H9 (cell line): ENCODE measurements at regions not wholly inside any gene's neighbourhood (a gene's known extent, or its start where the extent isn't known, plus 50 kb on each side); places are given as distances from the start of the nearest gene placed in this dataset.

ENCODE experiments used
- DNase-seq: peaks from one replicate; pipeline ENCODE4 v3.0.0-alpha.2; 2017
- H2AFZ ChIP-seq: one replicate; pipeline ENCODE4 v1.6.1; 2013; ENCODE audit warnings: mild to moderate bottlenecking, low read length, control low read depth, moderate library complexity
- H2AK5ac ChIP-seq: 2 replicates; pipeline ENCODE4 v1.6.1; 2013; ENCODE audit warnings: low read length, control low read depth, mixed read lengths; ENCODE audit not compliant: insufficient read length
- H2BK120ac ChIP-seq: one replicate; pipeline ENCODE4 v1.6.1; 2013; ENCODE audit warnings: low read depth, mild to moderate bottlenecking, low read length, control low read depth, inconsistent platforms; ENCODE audit not compliant: poor library complexity, severe bottlenecking
- H2BK12ac ChIP-seq: 2 replicates; pipeline ENCODE4 v1.6.1; 2013; ENCODE audit warnings: low read length, control low read depth, mixed read lengths, low read depth; ENCODE audit not compliant: insufficient read length
- H2BK15ac ChIP-seq: 2 replicates; pipeline ENCODE4 v1.6.1; 2013; ENCODE audit warnings: low read depth, low read length, control low read depth
- H2BK20ac ChIP-seq: one replicate; pipeline ENCODE4 v1.6.1; 2013; ENCODE audit warnings: low read depth, mild to moderate bottlenecking, low read length, control low read depth, inconsistent platforms; ENCODE audit not compliant: poor library complexity, severe bottlenecking
- H2BK5ac ChIP-seq: 2 replicates; pipeline ENCODE4 v1.6.1; 2013; ENCODE audit warnings: low read length, control low read depth, mixed read lengths; ENCODE audit not compliant: insufficient read length
- H3K14ac ChIP-seq: 2 replicates; pipeline ENCODE4 v1.6.1; 2013; ENCODE audit warnings: low read length, control low read depth; ENCODE audit not compliant: insufficient read depth
- H3K18ac ChIP-seq: 2 replicates; pipeline ENCODE4 v1.6.1; 2013; ENCODE audit warnings: low read depth, mild to moderate bottlenecking, mixed read lengths, low read length, control low read depth; ENCODE audit not compliant: insufficient read length
- H3K23ac ChIP-seq: 2 replicates; pipeline ENCODE4 v1.6.1; 2013; ENCODE audit warnings: low read length, control low read depth, mixed read lengths, low read depth; ENCODE audit not compliant: insufficient read length
- H3K23me2 ChIP-seq: 2 replicates; pipeline ENCODE4 v1.6.1; 2013; ENCODE audit warnings: low read depth, mild to moderate bottlenecking, mixed read lengths, low read length, control low read depth; ENCODE audit not compliant: insufficient read length, poor library complexity, severe bottlenecking
- H3K27ac ChIP-seq: 2 replicates; pipeline ENCODE4 v1.5.1; 2013; ENCODE audit warnings: low read length, control low read depth, mixed read lengths, low read depth; ENCODE audit not compliant: insufficient read length
- H3K27me3 ChIP-seq: 2 replicates; pipeline ENCODE4 v1.6.1; 2013; ENCODE audit warnings: low read length, control low read depth, inconsistent platforms; ENCODE audit not compliant: insufficient read depth
- H3K4ac ChIP-seq: 2 replicates; pipeline ENCODE4 v1.6.1; 2013; ENCODE audit warnings: low read depth, mild to moderate bottlenecking, control low read depth, inconsistent platforms, low read length, moderate library complexity
- H3K4me1 ChIP-seq: 2 replicates; pipeline ENCODE4 v1.6.1; 2013; ENCODE audit warnings: low read length, control low read depth, inconsistent platforms; ENCODE audit not compliant: insufficient read depth
- H3K4me2 ChIP-seq: 2 replicates; pipeline ENCODE4 v1.6.1; 2013; ENCODE audit warnings: low read length, control low read depth, mixed read lengths; ENCODE audit not compliant: insufficient read length, insufficient read depth
- H3K56ac ChIP-seq: 2 replicates; pipeline ENCODE4 v1.6.1; 2013; ENCODE audit warnings: low read depth, mild to moderate bottlenecking, mixed read lengths, low read length, control low read depth; ENCODE audit not compliant: insufficient read length
- H3K79me1 ChIP-seq: 2 replicates; pipeline ENCODE4 v1.6.1; 2013; ENCODE audit warnings: low read depth, mild to moderate bottlenecking, moderate library complexity, low read length, control low read depth, inconsistent platforms; ENCODE audit not compliant: insufficient read depth, poor library complexity, severe bottlenecking
- H3K79me2 ChIP-seq: 2 replicates; pipeline ENCODE4 v1.6.1; 2013; ENCODE audit warnings: low read length, control low read depth, inconsistent platforms; ENCODE audit not compliant: insufficient read depth
- H3K9ac ChIP-seq: 2 replicates; pipeline ENCODE4 v1.6.1; 2013; ENCODE audit warnings: low read length, control low read depth, mixed read lengths; ENCODE audit not compliant: insufficient read length; ENCODE audit errors: extremely low read depth
- H3K9me3 ChIP-seq: one replicate; pipeline ENCODE4 v1.6.1; 2013; ENCODE audit warnings: low read depth, low read length, inconsistent platforms; ENCODE audit not compliant: control insufficient read depth
- H3T11ph ChIP-seq: one replicate; pipeline ENCODE4 v1.6.1; 2013; ENCODE audit warnings: mild to moderate bottlenecking, low read length, control low read depth, inconsistent platforms
- H4K20me1 ChIP-seq: one replicate; pipeline ENCODE4 v1.6.1; 2013; ENCODE audit not compliant: control insufficient read depth, insufficient read length, insufficient read depth
- H4K5ac ChIP-seq: 2 replicates; pipeline ENCODE4 v1.6.1; 2013; ENCODE audit warnings: low read depth, mild to moderate bottlenecking, mixed read lengths, low read length, control low read depth; ENCODE audit not compliant: insufficient read length
- H4K8ac ChIP-seq: replicated peaks from 2 replicates; pipeline ENCODE4 v1.6.1; 2013; ENCODE audit warnings: low read length, control low read depth, mixed read lengths, low read depth; ENCODE audit not compliant: insufficient read length
- H4K91ac ChIP-seq: 2 replicates; pipeline ENCODE4 v1.6.1; 2013; ENCODE audit warnings: low read depth, mild to moderate bottlenecking, moderate library complexity, mixed read lengths, low read length, control low read depth; ENCODE audit not compliant: insufficient read length
- H3K27ac Mint-ChIP-seq, 3 experiments: 2 replicates in 2 of 3; 3 replicates in 1 of 3; pipeline ENCODE4 v1.8.0; 2020 to 2021; ENCODE audit warnings: mixed read lengths in 3 of 3, mild to moderate bottlenecking in 1 of 3, moderate library complexity in 1 of 3
- H3K27me3 Mint-ChIP-seq: 2 replicates; pipeline ENCODE4 v1.8.0; 2021; ENCODE audit warnings: low read depth, mild to moderate bottlenecking, moderate library complexity, mixed read lengths
- H3K36me3 Mint-ChIP-seq, 3 experiments: 2 replicates in 2 of 3; 3 replicates in 1 of 3; pipeline ENCODE4 v1.8.0; 2020 to 2021; ENCODE audit warnings: low read depth in 3 of 3, mixed read lengths in 3 of 3; ENCODE audit not compliant: insufficient read depth in 1 of 3
- H3K4me1 Mint-ChIP-seq, 2 experiments: 2 replicates each; pipeline ENCODE4 v1.8.0; 2020; ENCODE audit warnings: mixed read lengths in 2 of 2
- H3K4me3 Mint-ChIP-seq, 2 experiments: 2 replicates in 1 of 2; 3 replicates in 1 of 2; pipeline ENCODE4 v1.8.0; 2020 to 2021; ENCODE audit warnings: mild to moderate bottlenecking in 2 of 2, mixed read lengths in 2 of 2, moderate library complexity in 1 of 2
- H3K9me3 Mint-ChIP-seq, 2 experiments: 2 replicates in 1 of 2; 3 replicates in 1 of 2; pipeline ENCODE4 v1.8.0; 2020; ENCODE audit warnings: mild to moderate bottlenecking in 2 of 2, mixed read lengths in 2 of 2, moderate library complexity in 1 of 2
- WGBS: extraction: QIAGEN DNeasy Blood & Tissue Kit; methylation state at CpG from one replicate; pipeline ENCODE4 v1.1.7; 2013; ENCODE audit warnings: missing lambda C conversion rate, low lambda C conversion rate, mixed read lengths; ENCODE audit not compliant: insufficient read length; ENCODE audit errors: extremely low coverage; 5-methylcytosine and 5-hydroxymethylcytosine counted together
- TF ChIP-seq, protein P1 (sequence below): fragments of 200-600 bp; sonication (generic); conservative IDR thresholded peaks from 3 replicates; pipeline ENCODE4 v1.8.0; 2021; ENCODE audit warnings: antibody characterized with exemption, mild to moderate bottlenecking

DNA sequence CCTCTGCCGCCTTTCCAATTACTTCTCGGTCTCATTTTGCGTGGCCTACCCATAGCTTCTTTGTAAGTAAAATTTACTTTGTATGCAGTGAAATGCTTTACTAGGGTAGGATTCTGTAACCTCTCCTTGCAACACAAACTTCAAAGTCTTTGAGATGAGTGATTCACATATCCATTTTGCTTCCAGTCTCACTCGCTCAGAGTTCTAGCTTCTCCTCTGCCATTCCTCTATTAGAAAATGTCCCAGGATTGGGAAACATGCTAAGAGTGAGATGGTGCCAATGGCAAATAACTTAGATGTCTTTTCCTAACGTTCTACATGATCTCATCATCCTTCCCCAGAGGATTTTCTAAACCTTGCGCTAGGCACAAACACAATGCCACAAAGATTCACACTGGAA lies 270.5 kb upstream of the SLC30A5 start:
- H3K79me2 ChIP-seq = no peaks in the 10 kb centered on the region
- H3K56ac ChIP-seq = no peak overlapping the region
- no peak overlapping the region for H4K5ac ChIP-seq
- H2BK20ac ChIP-seq = no peak overlapping the region
- no peaks in the 10 kb centered on the region for H3K4me1 ChIP-seq
- H3K9ac ChIP-seq = no peak overlapping the region
- no peak overlapping the region for H3K27ac Mint-ChIP-seq
- no peak overlapping the region for H2BK12ac ChIP-seq
- TF ChIP-seq, protein P1, sequence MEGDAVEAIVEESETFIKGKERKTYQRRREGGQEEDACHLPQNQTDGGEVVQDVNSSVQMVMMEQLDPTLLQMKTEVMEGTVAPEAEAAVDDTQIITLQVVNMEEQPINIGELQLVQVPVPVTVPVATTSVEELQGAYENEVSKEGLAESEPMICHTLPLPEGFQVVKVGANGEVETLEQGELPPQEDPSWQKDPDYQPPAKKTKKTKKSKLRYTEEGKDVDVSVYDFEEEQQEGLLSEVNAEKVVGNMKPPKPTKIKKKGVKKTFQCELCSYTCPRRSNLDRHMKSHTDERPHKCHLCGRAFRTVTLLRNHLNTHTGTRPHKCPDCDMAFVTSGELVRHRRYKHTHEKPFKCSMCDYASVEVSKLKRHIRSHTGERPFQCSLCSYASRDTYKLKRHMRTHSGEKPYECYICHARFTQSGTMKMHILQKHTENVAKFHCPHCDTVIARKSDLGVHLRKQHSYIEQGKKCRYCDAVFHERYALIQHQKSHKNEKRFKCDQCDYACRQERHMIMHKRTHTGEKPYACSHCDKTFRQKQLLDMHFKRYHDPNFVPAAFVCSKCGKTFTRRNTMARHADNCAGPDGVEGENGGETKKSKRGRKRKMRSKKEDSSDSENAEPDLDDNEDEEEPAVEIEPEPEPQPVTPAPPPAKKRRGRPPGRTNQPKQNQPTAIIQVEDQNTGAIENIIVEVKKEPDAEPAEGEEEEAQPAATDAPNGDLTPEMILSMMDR = no peak
- H3K23me2 ChIP-seq = no peaks in the 10 kb centered on the region
- H3K9me3 ChIP-seq = no peaks in the 10 kb centered on the region
- no peak overlapping the region for H4K8ac ChIP-seq
- H3K14ac ChIP-seq = no peak overlapping the region
- no peak overlapping the region for H3K18ac ChIP-seq
- no peaks in the 10 kb centered on the region for H3K27me3 Mint-ChIP-seq
- H2AFZ ChIP-seq = no peak overlapping the region
- no peaks in the 10 kb centered on the region for H4K20me1 ChIP-seq
- no peaks in the 10 kb centered on the region for H3K79me1 ChIP-seq
- H2BK120ac ChIP-seq = no peak overlapping the region
- H2AK5ac ChIP-seq = no peak overlapping the region
- no peaks in the 10 kb centered on the region for H3K9me3 Mint-ChIP-seq
- no peak overlapping the region for H3K4me2 ChIP-seq
- H4K91ac ChIP-seq = no peak overlapping the region
- no peak overlapping the region for H3K27ac ChIP-seq
- no peak overlapping the region for H2BK5ac ChIP-seq
- H2BK15ac ChIP-seq = no peak overlapping the region
- no peak for DNase-seq
- H3K4me1 Mint-ChIP-seq = peaks cover 6 to 15% of the 10 kb centered on the region in 2 experiments
- no peaks in the 10 kb centered on the region for H3K27me3 ChIP-seq
- H3K4me3 Mint-ChIP-seq = no peak overlapping the region
- no peak overlapping the region for H3T11ph ChIP-seq
- WGBS = no CpG with 5 or more reads among the region's 6 CpGs
- H3K36me3 Mint-ChIP-seq = no peaks in the 10 kb centered on the region; a peak in 1 of 7 replicates
- H3K23ac ChIP-seq = no peak overlapping the region
- no peak overlapping the region for H3K4ac ChIP-seq
